Panc1 (cell line): ENCODE measurements at regions not wholly inside any gene's neighbourhood (a gene's known extent, or its start where the extent isn't known, plus 50 kb on each side); places are given as distances from the start of the nearest gene placed in this dataset.
A peak's percentile ranks its signal among the peaks of the same experiment; 100 is the strongest.

Experiments
- ATAC-seq: fragments of 200-7000 bp; cut with Tn5 transposase; 2 replicates; pipeline ENCODE4 v1.9.1; 2020; ENCODE audit warnings: mild to moderate bottlenecking, moderate library complexity
- BruUV-seq: library from RNA; stranded (reverse); fragments of 400-500 nt; replicated peaks from 2 replicates; lab custom pipeline; 2021; lab: Mats Ljungman, UMichigan
- CTCF ChIA-PET: fragments of 300-600 bp; sonication (Branson Sonifier 250); formaldehyde crosslinking; loops from one replicate; lab custom pipeline; 2022; ENCODE audit warnings: antibody characterized with exemption; lab: Charles Lee
- POLR2A ChIA-PET: fragments of 300-600 bp; sonication (Branson Sonifier 250); formaldehyde crosslinking; loops from one replicate; lab custom pipeline; 2022; ENCODE audit warnings: antibody characterized with exemption; lab: Charles Lee
- DNase-seq: peaks from one replicate; pipeline ENCODE4 v3.0.0-alpha.2; 2010; ENCODE audit warnings: low read depth, low spot score
- H3K27ac ChIP-seq: 2 replicates; pipeline ENCODE4 v1.5.1; 2011; ENCODE audit warnings: mild to moderate bottlenecking, low read length, inconsistent platforms
- H3K27me3 ChIP-seq: fragments of 200-500 bp; sonication (Bioruptor generic); 2 replicates; pipeline ENCODE4 v1.6.0; 2014; ENCODE audit warnings: low read length, inconsistent platforms; ENCODE audit not compliant: control insufficient read depth, insufficient read depth
- H3K36me3 ChIP-seq: fragments of 200-500 bp; sonication (Bioruptor generic); 2 replicates; pipeline ENCODE4 v1.5.1; 2014; ENCODE audit warnings: inconsistent platforms, mild to moderate bottlenecking, low read length, moderate library complexity; ENCODE audit not compliant: control insufficient read depth, insufficient read depth
- H3K4me1 ChIP-seq: 2 replicates; pipeline ENCODE4 v1.5.1; 2011; ENCODE audit warnings: inconsistent platforms, mild to moderate bottlenecking, low read length, moderate library complexity; ENCODE audit not compliant: control insufficient read depth, insufficient read depth
- H3K4me3 ChIP-seq, 2 experiments: 2 replicates each; pipeline ENCODE4 v1.5.1; 2011 to 2012; ENCODE audit warnings: low read depth in 2 of 2, low read length in 2 of 2, mild to moderate bottlenecking in 2 of 2, inconsistent platforms in 1 of 2, moderate library complexity in 1 of 2
- H3K9me3 ChIP-seq: fragments of 200-500 bp; sonication (Bioruptor generic); 2 replicates; pipeline ENCODE4 v1.5.1; 2014; ENCODE audit warnings: low read depth, mild to moderate bottlenecking, inconsistent platforms, low read length, moderate library complexity; ENCODE audit not compliant: control insufficient read depth, insufficient read depth
- POLR2AphosphoS5 ChIP-seq: IDR thresholded peaks from 2 replicates; pipeline ENCODE4 v1.6.1; 2012; ENCODE audit warnings: mild to moderate bottlenecking, low read depth, low read length, moderate library complexity
- SIN3A ChIP-seq: IDR thresholded peaks from 2 replicates; pipeline ENCODE4 v1.6.1; 2012; ENCODE audit warnings: low read depth, mild to moderate bottlenecking, low read length, moderate library complexity, borderline replicate concordance; ENCODE audit not compliant: insufficient read depth
- TCF7L2 ChIP-seq: IDR thresholded peaks from 2 replicates; pipeline ENCODE4 v1.6.1; 2011; ENCODE audit warnings: mild to moderate bottlenecking, low read depth, low read length, inconsistent platforms
- in situ Hi-C: cut with HindIII; loops from 2 replicates; pipeline ENCODE4 v1.10.0; 2016; ENCODE audit warnings: low sequenced_read_pairs, low pct_unique_long_range_greater_than_20kb
- intact Hi-C: fragments of 100-400 bp; cut with micrococcal nuclease; formaldehyde crosslinking; loops from one replicate; pipeline ENCODE4 v1.10.0; 2022; ENCODE audit not compliant: unreplicated experiment
- TF ChIP-seq, protein P1 (sequence below): fragments of 450-650 bp; IDR thresholded peaks from 2 replicates; pipeline ENCODE4 v1.5.1; 2017; ENCODE audit warnings: mild to moderate bottlenecking
- TF ChIP-seq, protein P2 (sequence below), 2 experiments: IDR thresholded peaks; 2 replicates each; pipeline ENCODE4 v1.6.1; 2011 to 2012; ENCODE audit warnings: low read depth in 2 of 2, control low read depth in 1 of 2, low read length in 1 of 2, mild to moderate bottlenecking in 1 of 2, moderate library complexity in 1 of 2; ENCODE audit not compliant: insufficient read depth in 1 of 2

DNA sequence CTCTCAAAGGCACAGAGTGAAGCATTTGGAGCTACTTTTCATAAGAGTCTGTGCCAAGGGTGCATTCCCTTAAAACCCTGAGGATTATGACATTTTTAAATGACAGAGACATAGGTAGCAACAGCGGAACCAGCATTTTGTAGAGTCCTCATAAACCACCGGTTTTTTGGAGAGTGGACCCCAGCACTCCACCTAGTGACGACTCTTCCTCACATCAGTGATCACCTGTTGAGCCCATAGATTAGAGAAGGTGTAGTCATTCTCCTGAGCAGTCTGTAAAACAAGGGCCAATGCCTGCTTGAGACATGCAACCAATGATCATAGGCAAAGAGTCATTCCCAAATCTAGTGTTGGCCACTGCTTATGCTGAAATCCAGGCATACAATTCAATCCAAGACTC lies 399.1 kb downstream of the GXYLT1 start:
- BruUV-seq: no TSS peak
- in situ Hi-C loops (no loop called here), intact Hi-C loops (no loop called here)
- ChIA-PET CTCF (no interaction called here), POLR2A (no interaction called here)
- H3K9me3 ChIP-seq: no peaks in the 10 kb centered on the region
- H3K27ac ChIP-seq: no peak overlapping the region
- ATAC-seq (no peak), DNase-seq (no peak)
- H3K4me1 ChIP-seq: no peaks in the 10 kb centered on the region
- no peak overlapping the region for H3K4me3 ChIP-seq
- no peaks in the 10 kb centered on the region for H3K27me3 ChIP-seq
- no peak for TF ChIP-seq POLR2AphosphoS5
- TF ChIP-seq TCF7L2: no peak
- no peak for TF ChIP-seq SIN3A
- TF ChIP-seq, protein P1, sequence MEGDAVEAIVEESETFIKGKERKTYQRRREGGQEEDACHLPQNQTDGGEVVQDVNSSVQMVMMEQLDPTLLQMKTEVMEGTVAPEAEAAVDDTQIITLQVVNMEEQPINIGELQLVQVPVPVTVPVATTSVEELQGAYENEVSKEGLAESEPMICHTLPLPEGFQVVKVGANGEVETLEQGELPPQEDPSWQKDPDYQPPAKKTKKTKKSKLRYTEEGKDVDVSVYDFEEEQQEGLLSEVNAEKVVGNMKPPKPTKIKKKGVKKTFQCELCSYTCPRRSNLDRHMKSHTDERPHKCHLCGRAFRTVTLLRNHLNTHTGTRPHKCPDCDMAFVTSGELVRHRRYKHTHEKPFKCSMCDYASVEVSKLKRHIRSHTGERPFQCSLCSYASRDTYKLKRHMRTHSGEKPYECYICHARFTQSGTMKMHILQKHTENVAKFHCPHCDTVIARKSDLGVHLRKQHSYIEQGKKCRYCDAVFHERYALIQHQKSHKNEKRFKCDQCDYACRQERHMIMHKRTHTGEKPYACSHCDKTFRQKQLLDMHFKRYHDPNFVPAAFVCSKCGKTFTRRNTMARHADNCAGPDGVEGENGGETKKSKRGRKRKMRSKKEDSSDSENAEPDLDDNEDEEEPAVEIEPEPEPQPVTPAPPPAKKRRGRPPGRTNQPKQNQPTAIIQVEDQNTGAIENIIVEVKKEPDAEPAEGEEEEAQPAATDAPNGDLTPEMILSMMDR: no peak
- TF ChIP-seq, protein P2, sequence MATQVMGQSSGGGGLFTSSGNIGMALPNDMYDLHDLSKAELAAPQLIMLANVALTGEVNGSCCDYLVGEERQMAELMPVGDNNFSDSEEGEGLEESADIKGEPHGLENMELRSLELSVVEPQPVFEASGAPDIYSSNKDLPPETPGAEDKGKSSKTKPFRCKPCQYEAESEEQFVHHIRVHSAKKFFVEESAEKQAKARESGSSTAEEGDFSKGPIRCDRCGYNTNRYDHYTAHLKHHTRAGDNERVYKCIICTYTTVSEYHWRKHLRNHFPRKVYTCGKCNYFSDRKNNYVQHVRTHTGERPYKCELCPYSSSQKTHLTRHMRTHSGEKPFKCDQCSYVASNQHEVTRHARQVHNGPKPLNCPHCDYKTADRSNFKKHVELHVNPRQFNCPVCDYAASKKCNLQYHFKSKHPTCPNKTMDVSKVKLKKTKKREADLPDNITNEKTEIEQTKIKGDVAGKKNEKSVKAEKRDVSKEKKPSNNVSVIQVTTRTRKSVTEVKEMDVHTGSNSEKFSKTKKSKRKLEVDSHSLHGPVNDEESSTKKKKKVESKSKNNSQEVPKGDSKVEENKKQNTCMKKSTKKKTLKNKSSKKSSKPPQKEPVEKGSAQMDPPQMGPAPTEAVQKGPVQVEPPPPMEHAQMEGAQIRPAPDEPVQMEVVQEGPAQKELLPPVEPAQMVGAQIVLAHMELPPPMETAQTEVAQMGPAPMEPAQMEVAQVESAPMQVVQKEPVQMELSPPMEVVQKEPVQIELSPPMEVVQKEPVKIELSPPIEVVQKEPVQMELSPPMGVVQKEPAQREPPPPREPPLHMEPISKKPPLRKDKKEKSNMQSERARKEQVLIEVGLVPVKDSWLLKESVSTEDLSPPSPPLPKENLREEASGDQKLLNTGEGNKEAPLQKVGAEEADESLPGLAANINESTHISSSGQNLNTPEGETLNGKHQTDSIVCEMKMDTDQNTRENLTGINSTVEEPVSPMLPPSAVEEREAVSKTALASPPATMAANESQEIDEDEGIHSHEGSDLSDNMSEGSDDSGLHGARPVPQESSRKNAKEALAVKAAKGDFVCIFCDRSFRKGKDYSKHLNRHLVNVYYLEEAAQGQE (IDR thresholded peaks at IDR 0.05; ENCODE audit: insufficient read depth in 1 of 2, low read depth in 2 of 2, low read length in 1 of 2): no peak
- no peaks in the 10 kb centered on the region for H3K36me3 ChIP-seq

DNA sequence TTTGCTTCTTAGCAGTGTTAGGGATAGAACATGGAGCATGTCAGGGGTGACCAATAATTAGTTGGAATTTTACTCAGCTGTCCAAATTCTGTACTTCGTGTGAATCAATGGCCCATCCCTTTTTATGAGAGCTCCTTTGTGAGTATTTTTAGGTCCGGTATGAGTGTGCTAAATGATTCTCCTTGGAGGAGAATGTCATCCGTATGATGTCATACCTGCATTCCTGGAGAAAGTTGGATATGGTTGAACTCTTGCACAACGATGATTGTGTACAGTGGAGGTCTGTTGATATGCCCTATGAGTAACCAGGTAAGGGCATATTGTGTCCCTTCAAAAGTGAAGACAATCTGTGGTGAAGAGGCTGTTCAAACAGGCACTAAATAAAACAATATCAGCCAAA lies 400.8 kb downstream of the GXYLT1 start:
- peak; percentile 10 for DNase-seq
- TF ChIP-seq TCF7L2 (no peak), SIN3A (no peak), POLR2AphosphoS5 (no peak)
- TF ChIP-seq, protein P1: no peak
- TF ChIP-seq, protein P2 (IDR thresholded peaks at IDR 0.05; ENCODE audit: insufficient read depth in 1 of 2, low read depth in 2 of 2, low read length in 1 of 2): no peak
- H3K27ac ChIP-seq: no peak overlapping the region
- ATAC-seq: no peak
- H3K4me1 ChIP-seq: no peaks in the 10 kb centered on the region
- no peak overlapping the region for H3K4me3 ChIP-seq
- no TSS peak for BruUV-seq
- H3K9me3 ChIP-seq: no peaks in the 10 kb centered on the region
- H3K36me3 ChIP-seq: no peaks in the 10 kb centered on the region
- in situ Hi-C loops: no loop called here
- ChIA-PET POLR2A (no interaction called here), CTCF (no interaction called here)
- H3K27me3 ChIP-seq: no peaks in the 10 kb centered on the region
- intact Hi-C loops: no loop called here
